ENCODE measurements at regions not wholly inside any gene's neighbourhood (a gene's known extent, or its start where the extent isn't known, plus 50 kb on each side); places are given as distances from the start of the nearest gene placed in this dataset.
A peak's percentile ranks its signal among the peaks of the same experiment; 100 is the strongest.
"Not testable (repeated sequence)": the region's sequence is repeated elsewhere in the genome, so short reads cannot be mapped to it uniquely, and the experiment has no call there.

DNA sequence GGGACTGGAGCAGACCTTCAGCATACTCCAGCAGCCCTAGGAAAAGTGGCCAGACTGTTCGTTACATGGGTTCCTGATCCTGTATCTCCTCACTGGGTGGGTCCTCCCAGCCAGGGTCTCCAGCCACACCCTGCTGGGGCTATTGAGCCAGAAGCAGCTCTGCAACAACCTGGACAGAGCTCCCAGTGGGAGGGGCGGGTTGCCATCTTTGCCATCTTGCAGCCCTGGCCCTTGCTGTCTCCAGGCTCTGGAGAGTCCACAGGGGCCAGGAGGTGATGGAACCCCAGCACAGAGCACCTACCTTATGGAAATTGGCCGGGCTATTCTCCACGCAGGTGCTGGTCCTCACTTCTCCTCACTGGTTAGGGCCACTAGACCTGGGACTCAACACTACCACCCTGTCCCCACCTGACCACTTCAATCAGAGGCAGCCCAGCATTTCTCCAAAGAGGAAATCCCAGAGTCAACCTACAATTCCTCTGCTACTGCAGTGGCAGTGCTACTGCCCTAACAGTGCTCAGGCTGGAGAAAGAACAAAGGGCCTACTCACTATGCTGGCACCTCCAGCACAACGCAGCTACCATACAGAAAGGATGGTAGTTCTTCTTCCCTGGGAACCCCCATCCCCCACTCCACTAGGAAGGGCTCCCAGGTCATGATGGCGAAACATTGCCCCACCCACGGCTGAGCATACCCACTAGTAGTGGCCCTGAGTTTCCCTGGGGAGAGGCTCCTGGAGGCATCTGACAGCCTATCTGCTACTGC lies 290.2 kb upstream of the NCAM1 start:
- Histone ChIP-seq H3K4me1 (no peaks in the 10 kb centered on the region), H3K36me3 (no peaks in the 10 kb centered on the region), H3K4me3 (no peak overlapping the region), H3K9me3 (peaks cover 0 to 3% (median 0%) of the 10 kb centered on the region in 3 donors), H3K27ac (no peak overlapping the region), H3K27me3 (no peaks in the 10 kb centered on the region)
- DNase-seq: no peak
- 78 to 100% methylated on average over 1 to 4 of the region's 7 CpGs for WGBS, 2 donors
- TF ChIP-seq POLR2A (IDR thresholded peaks at IDR 0.05): no peak
- TF ChIP-seq, protein P1, sequence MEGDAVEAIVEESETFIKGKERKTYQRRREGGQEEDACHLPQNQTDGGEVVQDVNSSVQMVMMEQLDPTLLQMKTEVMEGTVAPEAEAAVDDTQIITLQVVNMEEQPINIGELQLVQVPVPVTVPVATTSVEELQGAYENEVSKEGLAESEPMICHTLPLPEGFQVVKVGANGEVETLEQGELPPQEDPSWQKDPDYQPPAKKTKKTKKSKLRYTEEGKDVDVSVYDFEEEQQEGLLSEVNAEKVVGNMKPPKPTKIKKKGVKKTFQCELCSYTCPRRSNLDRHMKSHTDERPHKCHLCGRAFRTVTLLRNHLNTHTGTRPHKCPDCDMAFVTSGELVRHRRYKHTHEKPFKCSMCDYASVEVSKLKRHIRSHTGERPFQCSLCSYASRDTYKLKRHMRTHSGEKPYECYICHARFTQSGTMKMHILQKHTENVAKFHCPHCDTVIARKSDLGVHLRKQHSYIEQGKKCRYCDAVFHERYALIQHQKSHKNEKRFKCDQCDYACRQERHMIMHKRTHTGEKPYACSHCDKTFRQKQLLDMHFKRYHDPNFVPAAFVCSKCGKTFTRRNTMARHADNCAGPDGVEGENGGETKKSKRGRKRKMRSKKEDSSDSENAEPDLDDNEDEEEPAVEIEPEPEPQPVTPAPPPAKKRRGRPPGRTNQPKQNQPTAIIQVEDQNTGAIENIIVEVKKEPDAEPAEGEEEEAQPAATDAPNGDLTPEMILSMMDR (IDR thresholded peaks at IDR 0.05): no peak
- intact Hi-C loops (cut with DNase I): no loop called here

DNA sequence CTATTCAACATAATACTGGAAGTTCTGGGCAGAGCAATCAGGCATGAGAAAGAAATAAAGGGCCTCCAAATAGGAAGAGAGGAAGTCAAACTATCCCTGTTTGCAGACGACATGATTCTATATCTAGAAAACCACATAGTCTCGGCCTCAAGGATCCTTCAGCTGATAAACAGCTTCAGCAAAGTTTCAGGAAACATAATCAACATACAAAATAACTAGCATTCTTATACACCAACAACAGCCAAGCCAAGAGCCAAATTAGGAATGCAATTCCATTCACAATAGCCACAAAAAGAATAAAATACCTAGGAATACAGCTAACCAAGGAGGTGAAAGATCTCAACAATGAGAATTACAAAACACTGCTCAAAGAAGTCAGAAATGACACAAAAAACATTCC lies 287.8 kb upstream of the NCAM1 start:
- 63 to 73% methylated on average over 2 of the region's 2 CpGs for WGBS, 2 donors
- H3K27me3 ChIP-seq; H3K27ac ChIP-seq; H3K36me3 ChIP-seq; intact Hi-C loops (cut with DNase I); H3K9me3 ChIP-seq; H3K4me1 ChIP-seq; H3K4me3 ChIP-seq; DNase-seq: not testable (repeated sequence)

DNA sequence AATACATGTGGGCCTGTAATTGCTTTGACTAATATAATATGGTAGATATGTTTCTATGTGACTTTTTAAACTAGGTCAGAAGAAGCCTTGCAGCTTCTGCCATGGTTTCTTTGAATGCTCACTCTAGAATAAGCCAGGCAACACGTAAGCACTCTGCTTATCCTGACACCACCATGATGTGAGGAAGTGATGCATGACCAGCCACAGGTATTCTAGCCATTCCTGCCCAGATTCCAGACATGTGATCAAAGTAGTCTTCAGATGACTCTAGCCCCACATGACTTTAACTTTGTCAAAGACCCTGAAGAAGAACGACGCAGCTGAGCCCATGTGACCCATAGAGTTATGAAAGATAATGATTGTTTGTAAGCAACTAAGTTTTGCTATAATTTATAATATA lies 276.1 kb upstream of the NCAM1 start:
- H3K36me3 ChIP-seq: no peaks in the 10 kb centered on the region
- no peak overlapping the region for H3K27ac ChIP-seq
- TF ChIP-seq, protein P1 (IDR thresholded peaks at IDR 0.05): no peak
- no peak for TF ChIP-seq POLR2A (IDR thresholded peaks at IDR 0.05)
- no peaks in the 10 kb centered on the region for H3K9me3 ChIP-seq
- no peaks in the 10 kb centered on the region for H3K27me3 ChIP-seq
- no peak overlapping the region for H3K4me3 ChIP-seq
- WGBS, 2 donors: 64 to 79% methylated on average over 3 of the region's 3 CpGs
- no peaks in the 10 kb centered on the region for H3K4me1 ChIP-seq
- intact Hi-C loops (cut with DNase I): no loop called here
- DNase-seq: no peak

DNA sequence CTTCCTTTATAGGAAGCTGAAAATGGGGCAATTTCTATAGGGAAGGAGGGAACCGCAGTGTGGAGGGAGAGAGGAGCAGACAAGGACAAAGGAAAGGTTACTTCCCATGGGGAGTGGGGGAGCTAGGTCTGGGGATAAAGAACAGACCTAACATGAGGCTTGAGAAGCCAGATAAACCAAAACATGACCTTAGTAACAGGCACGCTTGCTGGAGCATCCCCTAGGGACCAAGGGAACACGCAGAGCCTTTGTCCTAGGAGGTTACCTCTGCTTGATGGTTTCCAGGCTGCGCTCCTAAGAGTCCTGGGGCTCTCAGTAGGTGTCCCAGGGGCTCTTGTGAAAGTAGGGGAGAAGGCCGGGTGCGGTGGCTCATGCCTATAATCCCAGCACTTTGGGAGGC lies 271.4 kb upstream of the NCAM1 start:
- intact Hi-C loops (cut with DNase I): no loop called here

DNA sequence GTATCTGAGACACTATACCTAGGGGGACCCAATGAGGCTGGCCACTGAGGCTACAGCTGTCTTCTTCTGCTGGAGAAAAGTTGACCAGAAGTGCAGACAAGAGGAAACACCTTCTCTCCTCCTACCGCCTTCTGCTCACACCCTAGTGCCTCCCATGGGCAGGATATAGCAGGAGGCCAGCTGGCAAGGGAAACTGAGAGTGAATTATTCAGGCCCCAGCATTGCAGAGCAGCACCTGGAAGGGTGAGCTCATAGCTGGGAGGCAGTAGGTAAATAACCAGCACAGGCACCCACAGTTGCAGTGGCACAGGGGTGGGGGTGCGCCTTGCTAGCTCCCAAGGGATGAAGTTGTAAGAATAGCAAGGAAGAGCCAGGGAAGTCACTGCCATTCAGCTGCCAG lies 267.4 kb upstream of the NCAM1 start:
- H3K9me3 ChIP-seq: no peaks in the 10 kb centered on the region
- peak overlapping the region in 3 of 4 donors; percentile 26 to 61 (median 36) for H3K27ac ChIP-seq
- no peak overlapping the region for H3K4me3 ChIP-seq
- no peaks in the 10 kb centered on the region for H3K27me3 ChIP-seq
- no peak for TF ChIP-seq POLR2A (IDR thresholded peaks at IDR 0.05)
- TF ChIP-seq, protein P1 (IDR thresholded peaks at IDR 0.05): no peak
- no peaks in the 10 kb centered on the region for H3K36me3 ChIP-seq
- no peak for DNase-seq
- intact Hi-C loops (cut with DNase I): no loop called here
- H3K4me1 ChIP-seq: peaks cover 0 to 18% (median 0%) of the 10 kb centered on the region in 3 donors
- WGBS, 2 donors: 88 to 100% methylated on average over 1 of the region's 2 CpGs

More for the DNA sequence above, 271.4 kb upstream of the NCAM1 start:
- Histone ChIP-seq H3K4me1 (peaks cover 0 to 8% (median 0%) of the 10 kb centered on the region in 3 donors), H3K9me3 (no peaks in the 10 kb centered on the region), H3K27ac (no peak overlapping the region), H3K4me3 (no peak overlapping the region), H3K36me3 (no peaks in the 10 kb centered on the region), H3K27me3 (no peaks in the 10 kb centered on the region)
- DNase-seq: no peak
- TF ChIP-seq POLR2A (IDR thresholded peaks at IDR 0.05): no peak
- TF ChIP-seq, protein P1 (IDR thresholded peaks at IDR 0.05): no peak
- WGBS, 2 donors: 76 to 78% methylated on average over 4 to 6 of the region's 6 CpGs
